Suppressor macrophage treated with lipopolysaccharide for 4 hours (primary cell): ENCODE measurements at regions not wholly inside any gene's neighbourhood (a gene's known extent, or its start where the extent isn't known, plus 50 kb on each side); places are given as distances from the start of the nearest gene placed in this dataset.
"Not testable (repeated sequence)": the region's sequence is repeated elsewhere in the genome, so short reads cannot be mapped to it uniquely, and the experiment has no call there.

Experiments used
- DNase-seq: peaks from one replicate; pipeline ENCODE4 v3.0.0-alpha.2; 2020

GRCh38 chrX:94041881-94042280, 367.9 kb downstream of the FAM133A start:
- DNase-seq, result no peak

GRCh38 chrX:94045724-94046123, 371.7 kb downstream of the FAM133A start:
- DNase-seq, result no peak

GRCh38 chrX:94051926-94052325, 377.9 kb downstream of the FAM133A start:
- DNase-seq, result no peak

DNA sequence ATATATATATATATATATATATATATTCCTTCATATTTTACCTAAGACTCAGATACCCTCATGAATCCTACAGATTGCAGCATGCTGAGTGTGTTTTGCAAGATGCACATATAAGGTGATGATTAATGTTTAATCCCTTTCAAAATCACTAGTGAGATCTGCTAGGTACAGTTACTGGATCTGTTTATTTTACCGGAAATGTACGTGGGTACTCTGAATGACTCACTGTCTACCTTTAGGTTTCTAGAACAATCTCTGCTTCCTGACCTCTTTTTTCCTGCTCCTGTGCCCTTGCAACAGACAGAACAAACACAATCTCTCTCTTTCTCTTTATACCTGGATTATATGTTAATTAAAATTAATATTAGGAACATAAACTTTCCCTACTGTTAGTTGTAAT, 379.6 kb downstream of the FAM133A start:
- no peak for DNase-seq

- no peak for DNase-seq
These were observed 383.4 kb downstream of the FAM133A start for GRCh38 chrX:94057385-94057784.

DNA sequence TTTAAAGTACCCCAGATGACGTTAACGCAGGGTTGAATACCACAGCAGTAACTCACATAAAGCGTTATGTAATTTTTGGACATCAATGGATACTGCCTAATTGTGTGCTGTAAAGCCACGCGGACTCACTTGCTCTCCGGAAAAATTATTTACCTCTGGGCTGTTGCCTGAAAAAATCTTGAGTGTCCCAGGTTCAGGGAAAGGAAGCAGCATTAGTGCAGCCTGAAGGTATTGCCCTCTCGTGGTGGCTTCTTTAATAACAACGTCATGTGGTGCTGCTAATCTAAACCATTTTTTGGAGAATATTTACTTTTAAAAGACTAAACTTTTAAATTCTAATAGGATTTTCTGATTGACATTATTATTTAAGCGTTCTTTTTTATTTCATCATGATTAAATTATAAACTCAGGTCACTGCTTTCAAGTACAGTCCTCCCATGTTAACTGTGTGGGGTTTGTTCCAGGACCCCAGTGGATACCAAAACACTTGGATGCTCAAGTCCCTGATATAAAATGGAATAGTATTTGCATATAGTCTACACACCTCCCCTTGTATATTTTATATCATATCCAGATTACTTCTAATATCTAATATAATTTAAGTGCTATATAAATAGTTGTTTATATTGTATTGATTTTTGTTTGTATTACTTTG, 384.8 kb downstream of the FAM133A start:
- peak; percentile 0 for DNase-seq

- DNase-seq, result no peak
These were observed 391.1 kb downstream of the FAM133A start for GRCh38 chrX:94065091-94065490.

DNA sequence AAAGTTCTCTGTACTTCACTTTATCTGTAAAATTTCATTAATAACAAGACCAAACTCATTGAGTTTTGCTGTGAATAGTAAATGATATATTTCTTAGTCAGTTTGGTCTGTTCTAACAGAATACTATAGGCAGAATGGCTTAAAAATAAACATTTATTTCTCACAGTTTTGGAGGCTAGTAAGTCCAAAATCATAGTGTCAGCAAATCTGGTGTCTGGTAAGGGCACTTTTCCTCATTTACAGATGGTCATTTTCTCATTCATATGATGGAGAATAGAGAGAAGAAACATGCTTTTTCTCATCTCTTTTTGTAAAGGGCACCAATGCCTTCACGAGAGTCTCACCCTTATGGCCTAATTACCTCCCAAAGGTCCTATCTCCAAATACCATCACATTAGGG, 415.1 kb downstream of the FAM133A start:
- DNase-seq, result no peak

- no peak for DNase-seq
These were observed 423.9 kb downstream of the FAM133A start for GRCh38 chrX:94097868-94098267.

- DNase-seq, result no peak
These were observed 434.0 kb downstream of the FAM133A start for GRCh38 chrX:94107981-94108380.

GRCh38 chrX:94114362-94114761, 440.4 kb downstream of the FAM133A start:
- DNase-seq, result no peak

DNA sequence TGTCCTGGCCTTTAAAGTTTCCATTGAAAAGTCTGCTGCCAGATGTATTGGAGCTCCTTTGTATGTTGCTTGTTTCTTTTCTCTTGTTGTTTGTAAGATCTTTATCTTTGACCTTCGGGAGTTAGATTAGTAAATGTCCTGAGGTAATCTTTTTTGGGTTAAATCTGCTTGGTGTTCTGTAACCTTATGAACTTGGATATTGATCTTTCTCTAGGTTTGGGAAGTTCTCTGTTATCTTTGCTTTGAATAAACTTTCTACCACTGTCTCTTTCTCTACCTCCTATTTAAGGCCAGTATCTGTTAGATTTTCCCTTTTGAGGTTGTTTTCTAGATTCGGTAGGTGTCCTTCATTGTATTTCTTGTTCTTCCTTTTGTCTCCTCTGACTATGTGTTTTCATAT, 447.8 kb downstream of the FAM133A start:
- DNase-seq, result no peak

GRCh38 chrX:94123062-94123461, 449.1 kb downstream of the FAM133A start:
- no peak for DNase-seq

- no peak for DNase-seq
These were observed 489.0 kb downstream of the FAM133A start for GRCh38 chrX:94162971-94163370.

DNA sequence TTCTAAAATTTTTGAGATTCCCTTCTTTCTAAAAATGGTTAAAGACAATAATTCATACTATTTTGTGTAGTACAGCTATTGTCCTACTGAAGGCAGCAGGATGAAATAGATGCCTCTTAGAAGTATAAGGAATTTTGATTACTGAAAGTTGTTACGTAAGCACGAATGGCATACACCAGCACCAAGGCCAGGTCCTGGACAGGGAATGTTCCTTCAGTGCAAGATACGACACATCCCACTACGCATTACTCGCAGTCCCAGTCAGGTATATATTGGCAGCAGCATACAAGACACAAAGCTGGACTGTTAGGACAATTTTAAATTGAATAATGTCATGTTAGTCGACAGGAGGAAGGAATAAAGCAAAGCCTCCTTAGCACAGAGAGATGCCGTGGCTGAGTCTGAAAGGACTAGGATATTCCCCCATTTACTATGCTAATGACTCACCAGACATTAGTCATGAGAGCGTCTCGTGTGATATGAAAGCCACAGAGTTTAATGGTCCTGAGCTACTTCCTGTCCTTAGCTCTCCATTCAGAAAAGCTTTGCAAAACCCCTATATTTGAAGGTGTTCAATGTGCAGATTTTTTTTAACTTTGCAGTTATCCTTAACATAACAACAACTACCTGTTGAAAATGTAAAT, 504.3 kb downstream of the FAM133A start:
- DNase-seq, result no peak

GRCh38 chrX:94204524-94204923, 530.5 kb downstream of the FAM133A start:
- DNase-seq, result no peak

DNA sequence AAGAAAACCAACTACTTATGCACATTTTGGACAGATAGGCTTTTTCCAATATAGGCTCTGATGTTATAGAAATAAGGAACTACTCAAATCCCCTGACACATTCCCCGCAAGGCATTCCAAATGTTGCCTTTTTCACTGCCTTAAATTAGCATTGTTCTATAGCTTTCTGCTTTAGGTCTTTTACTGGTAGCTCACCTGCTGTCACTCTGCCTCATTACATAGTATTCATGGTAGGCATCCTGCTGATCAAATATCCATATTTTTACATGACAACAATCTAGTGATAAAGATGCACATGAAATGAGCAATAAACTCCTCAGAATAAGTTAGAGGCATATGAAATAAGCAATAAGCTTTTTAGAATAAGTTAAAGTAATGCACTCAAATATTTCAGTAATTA, 542.7 kb downstream of the FAM133A start:
- no peak for DNase-seq

GRCh38 chrX:94252211-94252610, 578.2 kb downstream of the FAM133A start:
- no peak for DNase-seq

- DNase-seq, result no peak
These were observed 582.4 kb downstream of the FAM133A start for GRCh38 chrX:94256396-94256795.

DNA sequence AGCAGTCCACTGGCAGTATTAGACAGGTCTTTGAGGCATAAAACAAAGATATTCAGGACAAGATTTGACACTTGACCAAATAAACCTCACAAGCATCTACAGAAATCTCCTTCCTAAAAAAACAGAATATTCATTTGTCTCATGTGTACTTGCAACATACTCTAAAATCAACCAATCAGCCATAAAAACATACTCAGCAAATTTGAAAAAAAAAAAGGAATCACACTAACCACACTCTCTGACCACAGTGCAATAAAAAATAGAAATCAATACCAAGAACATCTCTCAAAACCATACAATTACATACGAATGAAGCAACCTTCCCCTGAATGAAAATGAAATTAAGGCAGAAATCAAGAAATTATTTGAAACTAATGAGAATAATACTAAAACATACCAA, 591.3 kb downstream of the FAM133A start:
- DNase-seq, result no peak

- DNase-seq, result no peak
These were observed 614.3 kb downstream of the FAM133A start for GRCh38 chrX:94288325-94288724.

- DNase-seq, result no peak
These were observed 615.0 kb downstream of the FAM133A start for GRCh38 chrX:94288972-94289371.

- DNase-seq, result no peak
These were observed 628.4 kb downstream of the FAM133A start for GRCh38 chrX:94302446-94302845.

DNA sequence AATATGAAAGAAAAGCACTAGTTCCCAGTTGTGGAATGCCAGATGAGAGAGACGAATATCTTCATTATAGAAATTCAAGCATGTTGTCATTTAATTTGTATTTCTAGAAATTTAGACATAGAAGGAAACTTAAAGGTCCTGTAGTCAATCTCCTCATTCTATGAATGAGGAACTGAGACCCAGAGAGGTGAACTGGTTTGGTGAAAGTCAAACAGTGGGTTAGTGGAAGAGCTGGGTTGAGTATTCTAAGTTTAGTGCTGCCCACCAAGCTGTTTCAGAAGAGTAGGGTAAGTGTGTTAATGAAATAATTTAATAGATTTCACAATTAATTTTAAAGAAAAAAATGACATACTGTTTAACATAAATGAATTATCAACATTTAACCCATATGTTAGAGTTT, 655.2 kb downstream of the FAM133A start:
- no peak for DNase-seq

GRCh38 chrX:94341730-94342129, 667.7 kb downstream of the FAM133A start:
- not testable (repeated sequence) for DNase-seq
